ENCODE measurements at regions not wholly inside any gene's neighbourhood (a gene's known extent, or its start where the extent isn't known, plus 50 kb on each side); places are given as distances from the start of the nearest gene placed in this dataset.
A peak's percentile ranks its signal among the peaks of the same experiment; 100 is the strongest.

DNA sequence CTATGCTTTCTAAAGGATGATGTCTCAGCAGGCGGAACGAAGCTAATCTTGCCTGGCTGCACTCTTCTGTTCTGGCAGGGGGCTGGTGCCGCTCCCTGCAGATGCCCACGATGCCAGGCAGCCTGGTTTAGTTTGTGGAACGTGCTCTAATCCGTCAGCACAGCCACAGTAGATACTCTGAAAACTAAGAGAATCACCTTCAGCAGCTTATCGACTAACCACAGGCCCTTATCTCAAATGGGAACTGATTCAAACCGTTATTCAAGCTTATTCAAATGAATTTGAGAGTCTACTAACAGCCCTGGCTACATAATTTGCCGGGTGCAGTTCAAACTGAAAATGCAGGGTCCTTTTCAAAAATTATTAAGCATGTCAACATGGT lies 246.6 kb upstream of the ANKRD55 start:
- TF ChIP-seq, protein P1, sequence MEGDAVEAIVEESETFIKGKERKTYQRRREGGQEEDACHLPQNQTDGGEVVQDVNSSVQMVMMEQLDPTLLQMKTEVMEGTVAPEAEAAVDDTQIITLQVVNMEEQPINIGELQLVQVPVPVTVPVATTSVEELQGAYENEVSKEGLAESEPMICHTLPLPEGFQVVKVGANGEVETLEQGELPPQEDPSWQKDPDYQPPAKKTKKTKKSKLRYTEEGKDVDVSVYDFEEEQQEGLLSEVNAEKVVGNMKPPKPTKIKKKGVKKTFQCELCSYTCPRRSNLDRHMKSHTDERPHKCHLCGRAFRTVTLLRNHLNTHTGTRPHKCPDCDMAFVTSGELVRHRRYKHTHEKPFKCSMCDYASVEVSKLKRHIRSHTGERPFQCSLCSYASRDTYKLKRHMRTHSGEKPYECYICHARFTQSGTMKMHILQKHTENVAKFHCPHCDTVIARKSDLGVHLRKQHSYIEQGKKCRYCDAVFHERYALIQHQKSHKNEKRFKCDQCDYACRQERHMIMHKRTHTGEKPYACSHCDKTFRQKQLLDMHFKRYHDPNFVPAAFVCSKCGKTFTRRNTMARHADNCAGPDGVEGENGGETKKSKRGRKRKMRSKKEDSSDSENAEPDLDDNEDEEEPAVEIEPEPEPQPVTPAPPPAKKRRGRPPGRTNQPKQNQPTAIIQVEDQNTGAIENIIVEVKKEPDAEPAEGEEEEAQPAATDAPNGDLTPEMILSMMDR (conservative IDR thresholded peaks at IDR 0.05 in 1 of 2, IDR thresholded peaks at IDR 0.05 in 1 of 2; ENCODE audit: low read depth in 1 of 2, low read length in 2 of 2): no peak
- TF ChIP-seq EZH2 (IDR thresholded peaks at IDR 0.05; ENCODE audit: low read length, missing control alignments): no peak
- H3K4me1 ChIP-seq (ENCODE audit: control insufficient read depth, extremely low read depth, insufficient read depth, low read length): peaks cover 5% of the 10 kb centered on the region
- no peak overlapping the region for H3K9ac ChIP-seq (ENCODE audit: insufficient read depth, low read length)
- H3K79me2 ChIP-seq (ENCODE audit: control insufficient read depth, insufficient read depth, low read length): no peaks in the 10 kb centered on the region
- no peak overlapping the region for H3K27ac ChIP-seq (ENCODE audit: insufficient read depth, low read length)
- H3K4me2 ChIP-seq (ENCODE audit: extremely low read depth, insufficient read depth, low read length): peak overlapping the region; percentile 79
- H3K4me3 ChIP-seq (replicated peaks in 1 of 4; ENCODE audit: control extremely low read depth in 1 of 4, insufficient read depth in 1 of 4, low read depth in 3 of 4, low read length in 4 of 4): no peak overlapping the region
- peak overlapping the region; percentile 84 for H2AFZ ChIP-seq (ENCODE audit: low read length)
- no peaks in the 10 kb centered on the region for H3K27me3 ChIP-seq (ENCODE audit: control insufficient read depth, insufficient read depth, low read length)
- no peaks in the 10 kb centered on the region for H3K36me3 ChIP-seq (ENCODE audit: control insufficient read depth, insufficient read depth, low read length)
- no peaks in the 10 kb centered on the region for H3K9me3 ChIP-seq (ENCODE audit: control insufficient read depth, insufficient read depth, low read depth, low read length)
- DNase-seq (ENCODE audit: low read depth in 2 of 2): peak in 1 of 2 donors; percentile 34
- H4K20me1 ChIP-seq (ENCODE audit: control insufficient read depth, extremely low read depth, insufficient read depth, low read length): no peaks in the 10 kb centered on the region

DNA sequence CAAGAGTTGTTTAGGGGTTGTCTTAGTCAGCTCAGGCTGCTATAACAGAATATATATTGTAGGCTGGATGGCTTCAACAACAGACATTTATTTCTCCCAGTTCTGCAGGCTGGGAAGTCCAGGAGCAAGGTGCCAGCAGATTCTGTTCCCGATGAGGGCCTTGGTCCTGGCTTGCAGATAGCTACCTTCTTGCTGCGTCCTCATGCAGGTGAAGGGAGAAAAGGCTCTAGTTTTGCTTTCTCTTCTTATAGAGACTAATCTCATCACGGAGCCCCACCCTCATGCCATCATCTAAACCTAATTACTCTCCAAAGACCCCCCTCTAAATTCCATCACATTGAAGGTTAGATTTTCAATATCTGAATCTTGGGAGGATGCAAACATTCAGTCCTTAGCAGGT lies 246.0 kb upstream of the ANKRD55 start:
- Histone ChIP-seq H3K9ac (ENCODE audit: insufficient read depth, low read length) (no peak overlapping the region), H3K36me3 (ENCODE audit: control insufficient read depth, insufficient read depth, low read length) (no peaks in the 10 kb centered on the region), H3K4me1 (ENCODE audit: control insufficient read depth, extremely low read depth, insufficient read depth, low read length) (peaks cover 5% of the 10 kb centered on the region), H3K9me3 (ENCODE audit: control insufficient read depth, insufficient read depth, low read depth, low read length) (no peaks in the 10 kb centered on the region), H3K79me2 (ENCODE audit: control insufficient read depth, insufficient read depth, low read length) (no peaks in the 10 kb centered on the region), H2AFZ (ENCODE audit: low read length) (no peak overlapping the region), H3K27ac (ENCODE audit: insufficient read depth, low read length) (no peak overlapping the region), H3K27me3 (ENCODE audit: control insufficient read depth, insufficient read depth, low read length) (no peaks in the 10 kb centered on the region), H4K20me1 (ENCODE audit: control insufficient read depth, extremely low read depth, insufficient read depth, low read length) (no peaks in the 10 kb centered on the region), H3K4me2 (ENCODE audit: extremely low read depth, insufficient read depth, low read length) (no peak overlapping the region), H3K4me3 (replicated peaks in 1 of 4; ENCODE audit: control extremely low read depth in 1 of 4, insufficient read depth in 1 of 4, low read depth in 3 of 4, low read length in 4 of 4) (no peak overlapping the region)
- no peak for DNase-seq (ENCODE audit: low read depth in 2 of 2)
- no peak for TF ChIP-seq EZH2 (IDR thresholded peaks at IDR 0.05; ENCODE audit: low read length, missing control alignments)
- TF ChIP-seq, protein P1 (conservative IDR thresholded peaks at IDR 0.05 in 1 of 2, IDR thresholded peaks at IDR 0.05 in 1 of 2; ENCODE audit: low read depth in 1 of 2, low read length in 2 of 2): no peak

DNA sequence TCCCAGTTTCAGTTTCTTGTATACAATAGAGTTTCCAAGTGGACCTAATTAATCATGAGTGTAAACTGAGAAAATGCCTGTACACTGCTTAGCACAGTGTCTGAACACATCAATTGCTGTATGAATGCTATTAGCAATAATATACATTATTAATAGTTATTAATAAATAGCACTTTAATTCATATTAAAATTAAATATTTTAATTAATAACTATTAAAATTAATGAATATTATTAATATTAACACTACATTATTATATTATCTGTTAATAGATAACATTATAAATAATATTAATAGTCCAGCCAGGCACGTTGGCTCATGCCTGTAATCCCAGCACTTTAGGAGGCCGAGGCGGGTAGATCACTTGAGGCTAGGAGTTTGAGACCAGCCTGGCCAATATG lies 244.9 kb upstream of the ANKRD55 start:
- Histone ChIP-seq H3K36me3 (ENCODE audit: control insufficient read depth, insufficient read depth, low read length) (no peaks in the 10 kb centered on the region), H3K4me2 (ENCODE audit: extremely low read depth, insufficient read depth, low read length) (no peak overlapping the region), H2AFZ (ENCODE audit: low read length) (no peak overlapping the region), H3K79me2 (ENCODE audit: control insufficient read depth, insufficient read depth, low read length) (no peaks in the 10 kb centered on the region), H3K9me3 (ENCODE audit: control insufficient read depth, insufficient read depth, low read depth, low read length) (no peaks in the 10 kb centered on the region), H3K4me3 (replicated peaks in 1 of 4; ENCODE audit: control extremely low read depth in 1 of 4, insufficient read depth in 1 of 4, low read depth in 3 of 4, low read length in 4 of 4) (no peak overlapping the region), H4K20me1 (ENCODE audit: control insufficient read depth, extremely low read depth, insufficient read depth, low read length) (no peaks in the 10 kb centered on the region), H3K27me3 (ENCODE audit: control insufficient read depth, insufficient read depth, low read length) (no peaks in the 10 kb centered on the region), H3K9ac (ENCODE audit: insufficient read depth, low read length) (no peak overlapping the region), H3K27ac (ENCODE audit: insufficient read depth, low read length) (no peak overlapping the region), H3K4me1 (ENCODE audit: control insufficient read depth, extremely low read depth, insufficient read depth, low read length) (peaks cover 5% of the 10 kb centered on the region)
- no peak for DNase-seq (ENCODE audit: low read depth in 2 of 2)
- TF ChIP-seq EZH2 (IDR thresholded peaks at IDR 0.05; ENCODE audit: low read length, missing control alignments): no peak
- TF ChIP-seq, protein P1 (conservative IDR thresholded peaks at IDR 0.05 in 1 of 2, IDR thresholded peaks at IDR 0.05 in 1 of 2; ENCODE audit: low read depth in 1 of 2, low read length in 2 of 2): no peak

Data from fibroblast of lung (primary cell).